Endodermal cell (in vitro differentiated cells): ENCODE measurements at regions not wholly inside any gene's neighbourhood (a gene's known extent, or its start where the extent isn't known, plus 50 kb on each side); places are given as distances from the start of the nearest gene placed in this dataset.
A peak's percentile ranks its signal among the peaks of the same experiment; 100 is the strongest.

Experiments used
- DNase-seq: peaks from one replicate; pipeline ENCODE4 v3.0.0-alpha.2; 2017
- H3K27ac ChIP-seq: 2 replicates; pipeline ENCODE4 v1.5.1; 2013; ENCODE audit warnings: mild to moderate bottlenecking, low read depth, low read length, moderate library complexity
- H3K27me3 ChIP-seq: 2 replicates; pipeline ENCODE4 v1.6.1; 2013; ENCODE audit warnings: mild to moderate bottlenecking, low read length, moderate library complexity; ENCODE audit not compliant: insufficient read depth, control insufficient read depth, poor library complexity, severe bottlenecking
- H3K36me3 ChIP-seq: 2 replicates; pipeline ENCODE4 v1.7.0; 2013; ENCODE audit warnings: mild to moderate bottlenecking, low read length, moderate library complexity; ENCODE audit not compliant: control insufficient read depth, insufficient read depth
- H3K4me1 ChIP-seq: one replicate; pipeline ENCODE4 v1.7.0; 2013; ENCODE audit warnings: low read length; ENCODE audit not compliant: control insufficient read depth, insufficient read depth
- H3K4me3 ChIP-seq: 2 replicates; pipeline ENCODE4 v1.5.1; 2013; ENCODE audit warnings: mild to moderate bottlenecking, low read length, moderate library complexity
- H3K9ac ChIP-seq: 2 replicates; pipeline ENCODE4 v1.6.1; 2013; ENCODE audit warnings: mild to moderate bottlenecking, low read length, moderate library complexity; ENCODE audit not compliant: poor library complexity, severe bottlenecking; ENCODE audit errors: extremely low read depth
- H3K9me3 ChIP-seq: 2 replicates; pipeline ENCODE4 v1.6.1; 2013; ENCODE audit warnings: mild to moderate bottlenecking, low read length, moderate library complexity; ENCODE audit not compliant: control insufficient read depth
- H3K27ac Mint-ChIP-seq: 2 replicates; pipeline ENCODE4 v1.8.0; 2020; ENCODE audit warnings: mixed read lengths
- H3K27me3 Mint-ChIP-seq: 2 replicates; pipeline ENCODE4 v1.8.0; 2021; ENCODE audit warnings: mild to moderate bottlenecking, mixed read lengths; ENCODE audit not compliant: insufficient read depth
- H3K36me3 Mint-ChIP-seq: 2 replicates; pipeline ENCODE4 v1.8.0; 2020; ENCODE audit warnings: low read depth, mixed read lengths
- H3K4me1 Mint-ChIP-seq: 2 replicates; pipeline ENCODE4 v1.8.0; 2020; ENCODE audit warnings: mixed read lengths
- H3K4me3 Mint-ChIP-seq: 2 replicates; pipeline ENCODE4 v1.8.0; 2020; ENCODE audit warnings: mild to moderate bottlenecking, moderate library complexity, mixed read lengths
- H3K9me3 Mint-ChIP-seq: 2 replicates; pipeline ENCODE4 v1.8.0; 2020; ENCODE audit warnings: mild to moderate bottlenecking, mixed read lengths
- WGBS, 2 experiments: methylation state at CpG; one replicate each; pipeline versions ENCODE4 v1.1.5 to v1.1.7; 2013; ENCODE audit warnings: missing lambda C conversion rate in 2 of 2, mixed read lengths in 1 of 2; ENCODE audit not compliant: insufficient coverage in 1 of 2, insufficient read length in 1 of 2; 5-methylcytosine and 5-hydroxymethylcytosine counted together
- TF ChIP-seq, protein P1 (sequence below): fragments of 200-600 bp; sonication (generic); conservative IDR thresholded peaks from 2 replicates; pipeline ENCODE4 v1.5.0; 2021; ENCODE audit warnings: antibody characterized with exemption, mild to moderate bottlenecking

DNA sequence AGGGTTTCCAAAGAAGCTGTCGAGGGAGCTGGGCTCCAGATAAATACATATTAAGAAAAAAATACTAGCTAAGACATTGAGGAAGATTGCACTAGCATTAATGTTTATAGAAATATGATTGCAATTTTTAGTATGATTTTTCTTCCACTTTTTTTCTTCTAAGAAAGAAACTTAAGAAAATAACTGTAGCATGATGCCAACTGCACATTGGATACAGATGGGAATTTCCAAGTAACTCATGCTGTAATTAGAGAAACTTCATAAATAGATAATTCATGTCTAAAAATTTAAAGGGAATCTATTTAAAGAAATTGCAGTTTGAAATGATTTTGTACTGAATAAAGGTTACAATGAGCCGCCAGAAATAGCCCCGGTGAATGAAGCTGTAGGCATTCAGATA lies 119.4 kb downstream of the POLR1F start:
- TF ChIP-seq, protein P1, sequence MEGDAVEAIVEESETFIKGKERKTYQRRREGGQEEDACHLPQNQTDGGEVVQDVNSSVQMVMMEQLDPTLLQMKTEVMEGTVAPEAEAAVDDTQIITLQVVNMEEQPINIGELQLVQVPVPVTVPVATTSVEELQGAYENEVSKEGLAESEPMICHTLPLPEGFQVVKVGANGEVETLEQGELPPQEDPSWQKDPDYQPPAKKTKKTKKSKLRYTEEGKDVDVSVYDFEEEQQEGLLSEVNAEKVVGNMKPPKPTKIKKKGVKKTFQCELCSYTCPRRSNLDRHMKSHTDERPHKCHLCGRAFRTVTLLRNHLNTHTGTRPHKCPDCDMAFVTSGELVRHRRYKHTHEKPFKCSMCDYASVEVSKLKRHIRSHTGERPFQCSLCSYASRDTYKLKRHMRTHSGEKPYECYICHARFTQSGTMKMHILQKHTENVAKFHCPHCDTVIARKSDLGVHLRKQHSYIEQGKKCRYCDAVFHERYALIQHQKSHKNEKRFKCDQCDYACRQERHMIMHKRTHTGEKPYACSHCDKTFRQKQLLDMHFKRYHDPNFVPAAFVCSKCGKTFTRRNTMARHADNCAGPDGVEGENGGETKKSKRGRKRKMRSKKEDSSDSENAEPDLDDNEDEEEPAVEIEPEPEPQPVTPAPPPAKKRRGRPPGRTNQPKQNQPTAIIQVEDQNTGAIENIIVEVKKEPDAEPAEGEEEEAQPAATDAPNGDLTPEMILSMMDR: no peak
- Histone ChIP-seq H3K9me3 (no peaks in the 10 kb centered on the region), H3K4me3 (no peak overlapping the region), H3K36me3 (no peaks in the 10 kb centered on the region), H3K27ac (no peak overlapping the region), H3K27me3 (no peaks in the 10 kb centered on the region), H3K4me1 (no peaks in the 10 kb centered on the region), H3K9ac (no peak overlapping the region)
- H3K4me3 Mint-ChIP-seq: no peak overlapping the region
- no peak overlapping the region for H3K27ac Mint-ChIP-seq
- no peaks in the 10 kb centered on the region for H3K4me1 Mint-ChIP-seq
- no peaks in the 10 kb centered on the region for H3K9me3 Mint-ChIP-seq
- H3K36me3 Mint-ChIP-seq: no peaks in the 10 kb centered on the region
- 92 to 100% methylated on average over 2 to 3 of the region's 3 CpGs for WGBS, 2 experiments
- no peak for DNase-seq
- H3K27me3 Mint-ChIP-seq: peaks cover 2% of the 10 kb centered on the region

DNA sequence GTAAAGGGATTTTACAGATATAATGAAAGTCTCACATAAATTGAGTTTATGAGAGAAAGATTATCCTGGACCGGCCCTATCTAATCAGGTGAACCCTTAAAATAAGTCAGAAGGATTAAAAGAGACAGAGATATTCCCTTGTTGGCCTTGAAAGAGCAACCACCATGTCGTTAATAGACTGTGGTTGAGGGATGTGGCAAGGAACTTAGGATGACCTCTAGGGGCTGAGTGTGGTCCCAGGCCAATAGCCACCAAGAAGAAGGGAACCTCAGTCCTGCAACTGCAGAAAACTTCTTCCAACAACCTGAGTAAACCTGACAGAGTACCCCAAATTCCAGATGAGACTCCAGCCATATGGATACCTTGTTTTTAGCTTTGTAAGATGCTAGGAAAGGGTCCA lies 121.5 kb downstream of the POLR1F start:
- TF ChIP-seq, protein P1: peak; percentile 68
- no peak overlapping the region for H3K4me3 Mint-ChIP-seq
- WGBS, 2 experiments: 50 to 52% methylated on average over 1 to 2 of the region's 2 CpGs
- DNase-seq: peak; percentile 61
- H3K27ac Mint-ChIP-seq: no peak overlapping the region
- no peaks in the 10 kb centered on the region for H3K9me3 Mint-ChIP-seq
- no peak overlapping the region for H3K4me3 ChIP-seq
- H3K4me1 Mint-ChIP-seq: no peaks in the 10 kb centered on the region
- no peaks in the 10 kb centered on the region for H3K36me3 Mint-ChIP-seq
- no peaks in the 10 kb centered on the region for H3K4me1 ChIP-seq
- no peaks in the 10 kb centered on the region for H3K27me3 Mint-ChIP-seq
- H3K36me3 ChIP-seq: no peaks in the 10 kb centered on the region
- H3K9me3 ChIP-seq: no peaks in the 10 kb centered on the region
- H3K9ac ChIP-seq: no peak overlapping the region
- no peaks in the 10 kb centered on the region for H3K27me3 ChIP-seq
- H3K27ac ChIP-seq: no peak overlapping the region

DNA sequence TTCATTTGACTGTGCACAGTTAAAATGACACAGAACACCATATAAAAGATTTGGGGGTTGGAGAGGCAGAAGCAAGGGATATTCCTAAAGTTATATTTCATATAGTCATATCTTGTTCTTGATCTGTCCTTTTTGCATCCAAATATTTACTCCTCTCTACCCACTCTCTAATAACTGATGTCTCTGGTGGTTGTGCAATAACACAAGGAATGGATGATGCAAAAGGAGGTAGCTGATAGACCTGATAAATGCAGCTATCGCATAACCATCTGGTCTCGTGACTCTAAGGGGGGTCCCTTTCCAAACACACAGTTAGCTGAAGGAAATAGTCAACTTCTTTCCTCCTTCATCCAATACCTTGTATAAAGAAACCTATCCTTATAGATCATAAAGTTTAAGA lies 123.1 kb downstream of the POLR1F start:
- H3K4me3 ChIP-seq: no peak overlapping the region
- H3K9ac ChIP-seq: no peak overlapping the region
- H3K36me3 ChIP-seq: no peaks in the 10 kb centered on the region
- H3K27ac Mint-ChIP-seq: no peak overlapping the region
- 90 to 92% methylated on average over 2 of the region's 2 CpGs for whole genome bisulfite sequencing, 2 experiments
- no peaks in the 10 kb centered on the region for H3K4me1 ChIP-seq
- H3K27me3 Mint-ChIP-seq: no peaks in the 10 kb centered on the region
- no peak for DNase-seq
- no peak overlapping the region for H3K4me3 Mint-ChIP-seq
- TF ChIP-seq, protein P1: no peak
- H3K9me3 ChIP-seq: no peaks in the 10 kb centered on the region
- no peak overlapping the region for H3K27ac ChIP-seq
- no peaks in the 10 kb centered on the region for H3K27me3 ChIP-seq
- no peaks in the 10 kb centered on the region for H3K36me3 Mint-ChIP-seq
- no peaks in the 10 kb centered on the region for H3K9me3 Mint-ChIP-seq
- no peaks in the 10 kb centered on the region for H3K4me1 Mint-ChIP-seq
